Spleen (tissue), 11 donors: ENCODE measurements at regions not wholly inside any gene's neighbourhood (a gene's known extent, or its start where the extent isn't known, plus 50 kb on each side); places are given as distances from the start of the nearest gene placed in this dataset.

Experiments used
- DNase-seq: peaks from one replicate; pipeline ENCODE4 v3.0.0-alpha.2; 2020
- H3K27ac ChIP-seq, 8 donors: fragments of 200-600 bp; sonication (generic) in 7 of 8; 1 replicate in 4 of 8; 2 replicates in 4 of 8; pipeline versions ENCODE4 v1.5.0 to v1.8.0; 2016 to 2021; ENCODE audit warnings: inconsistent platforms in 4 of 8, mild to moderate bottlenecking in 4 of 8, moderate library complexity in 1 of 8
- H3K27me3 ChIP-seq, 7 donors: fragments of 200-600 bp; sonication (generic) in 6 of 7; replicated peaks in 1 of 7; 1 replicate in 4 of 7; 2 replicates in 3 of 7; pipeline versions ENCODE4 v1.5.0 to v1.8.0; 2016 to 2021; ENCODE audit warnings: inconsistent platforms in 3 of 7, mild to moderate bottlenecking in 1 of 7
- H3K36me3 ChIP-seq, 6 donors: fragments of 200-600 bp; sonication (generic) in 5 of 6; 1 replicate in 4 of 6; 2 replicates in 2 of 6; pipeline versions ENCODE4 v1.5.0 to v1.8.0; 2016 to 2021; ENCODE audit warnings: inconsistent platforms in 2 of 6
- H3K4me1 ChIP-seq, 6 donors: fragments of 200-600 bp; sonication (generic) in 5 of 6; 1 replicate in 3 of 6; 2 replicates in 3 of 6; pipeline versions ENCODE4 v1.5.0 to v1.8.0; 2016 to 2021; ENCODE audit warnings: inconsistent platforms in 3 of 6
- H3K4me3 ChIP-seq, 8 donors: fragments of 200-600 bp; sonication (generic) in 7 of 8; 1 replicate in 4 of 8; 2 replicates in 4 of 8; pipeline versions ENCODE4 v1.5.0 to v1.8.0; 2016 to 2021; ENCODE audit warnings: inconsistent platforms in 4 of 8, mild to moderate bottlenecking in 4 of 8, moderate library complexity in 2 of 8
- H3K9me3 ChIP-seq, 8 donors: fragments of 200-600 bp; sonication (generic) in 7 of 8; 1 replicate in 4 of 8; 2 replicates in 4 of 8; pipeline versions ENCODE4 v1.5.0 to v1.8.0; 2016 to 2021; ENCODE audit warnings: inconsistent platforms in 4 of 8
- CTCF ChIP-seq, 11 experiments: fragments of 200-600 bp in 7 of 11; fragments of 450-650 bp in 4 of 11; sonication (generic) in 4 of 11; IDR thresholded peaks in 8 of 11; conservative IDR thresholded peaks in 3 of 11; 1 replicate in 7 of 11; 2 replicates in 4 of 11; pipeline versions ENCODE4 v1.4.0 to v1.8.0; 2016 to 2021; ENCODE audit warnings: antibody characterized with exemption in 11 of 11, inconsistent platforms in 4 of 11, mild to moderate bottlenecking in 1 of 11
- POLR2A ChIP-seq, 3 donors: fragments of 450-650 bp; IDR thresholded peaks; one replicate each; pipeline ENCODE4 v1.5.1; 2017; ENCODE audit warnings: antibody characterized with exemption in 3 of 3, mild to moderate bottlenecking in 1 of 3
- POLR2AphosphoS5 ChIP-seq, 3 donors: sonication (generic); formaldehyde crosslinking; IDR thresholded peaks; one replicate each; pipeline ENCODE4 v1.5.1; 2017; ENCODE audit warnings: antibody characterized with exemption in 3 of 3
- WGBS, 5 donors: extraction: QIAGEN DNeasy Blood & Tissue Kit in 3 of 5; methylation state at CpG; one replicate each; pipeline versions ENCODE4 v1.1.5 to v1.1.7; 2013 to 2018; 5-methylcytosine and 5-hydroxymethylcytosine counted together
- intact Hi-C: fragments of 100-400 bp; cut with DNase I; formaldehyde crosslinking; loops from one replicate; pipeline ENCODE4 v1.15.0; 2023; ENCODE audit warnings: low total_unique reads
- donor health status: healthy with polysubstance abuse.
- donor health status: DM: no; HTN: no; CAD: no; lungs with moderate emphysema.
- donor health status: DM: no; HTN: no; CAD: no.
- donor health status: Bipolar disorder and iron deficiency.
- donor health status: healthy.
- donor health status: DM: no; HTN: no; CAD: no.
- donor health status: DM: yes; HTN: yes; CAD: no.

- no peak for DNase-seq
- Histone ChIP-seq H3K27me3 (peaks cover 0 to 7% (median 0%) of the 10 kb centered on the region in 7 donors), H3K27ac (no peak overlapping the region), H3K4me3 (no peak overlapping the region), H3K4me1 (no peaks in the 10 kb centered on the region), H3K36me3 (no peaks in the 10 kb centered on the region), H3K9me3 (peaks cover 0 to 3% (median 0%) of the 10 kb centered on the region in 8 donors)
- intact Hi-C loops = no loop called here
- TF ChIP-seq POLR2AphosphoS5 (IDR thresholded peaks at IDR 0.05) (no peak), POLR2A (IDR thresholded peaks at IDR 0.05) (no peak), CTCF (IDR thresholded peaks at IDR 0.05 in 8 of 11, conservative IDR thresholded peaks at IDR 0.05 in 3 of 11) (no peak)
- WGBS, 5 donors = 56 to 71% (median 63%) methylated on average over 6 of the region's 6 CpGs
These were observed 487.5 kb downstream of the EPM2A start for GRCh38 chr6:145247692-145248419.

GRCh38 chr6:145250436-145250835 lies 484.9 kb downstream of the EPM2A start:
- 74 to 90% (median 78%) methylated on average over 3 of the region's 3 CpGs for WGBS, 5 donors
- no peaks in the 10 kb centered on the region for H3K4me1 ChIP-seq
- no peak overlapping the region for H3K4me3 ChIP-seq
- TF ChIP-seq CTCF (IDR thresholded peaks at IDR 0.05 in 8 of 11, conservative IDR thresholded peaks at IDR 0.05 in 3 of 11) = no peak
- no peak for TF ChIP-seq POLR2AphosphoS5 (IDR thresholded peaks at IDR 0.05)
- TF ChIP-seq POLR2A (IDR thresholded peaks at IDR 0.05) = no peak
- DNase-seq = no peak
- intact Hi-C loops = no loop called here
- H3K36me3 ChIP-seq = no peaks in the 10 kb centered on the region
- H3K9me3 ChIP-seq = peaks cover 0 to 6% (median 3%) of the 10 kb centered on the region in 8 donors
- no peaks in the 10 kb centered on the region for H3K27me3 ChIP-seq
- no peak overlapping the region for H3K27ac ChIP-seq

- no peak for DNase-seq
- H3K4me3 ChIP-seq = no peak overlapping the region
- no peaks in the 10 kb centered on the region for H3K27me3 ChIP-seq
- H3K36me3 ChIP-seq = no peaks in the 10 kb centered on the region
- H3K4me1 ChIP-seq = no peaks in the 10 kb centered on the region
- TF ChIP-seq POLR2AphosphoS5 (IDR thresholded peaks at IDR 0.05) (no peak), POLR2A (IDR thresholded peaks at IDR 0.05) (no peak), CTCF (IDR thresholded peaks at IDR 0.05 in 8 of 11, conservative IDR thresholded peaks at IDR 0.05 in 3 of 11) (no peak)
- intact Hi-C loops = no loop called here
- H3K9me3 ChIP-seq = peaks cover 0 to 10% (median 4%) of the 10 kb centered on the region in 8 donors
- no peak overlapping the region for H3K27ac ChIP-seq
These were observed 482.6 kb downstream of the EPM2A start for GRCh38 chr6:145252737-145253136.

GRCh38 chr6:145254649-145255401 lies 480.5 kb downstream of the EPM2A start:
- TF ChIP-seq CTCF (IDR thresholded peaks at IDR 0.05 in 8 of 11, conservative IDR thresholded peaks at IDR 0.05 in 3 of 11) (no peak), POLR2AphosphoS5 (IDR thresholded peaks at IDR 0.05) (no peak), POLR2A (IDR thresholded peaks at IDR 0.05) (no peak)
- intact Hi-C loops = no loop called here
- Histone ChIP-seq H3K36me3 (no peaks in the 10 kb centered on the region), H3K27me3 (no peaks in the 10 kb centered on the region), H3K4me1 (no peaks in the 10 kb centered on the region), H3K27ac (no peak overlapping the region), H3K4me3 (no peak overlapping the region), H3K9me3 (peaks cover 0 to 10% (median 2%) of the 10 kb centered on the region in 8 donors)
- DNase-seq = no peak
- 76 to 83% (median 82%) methylated on average over 5 of the region's 5 CpGs for WGBS, 5 donors
